GM18511 (cell line): ENCODE measurements at regions not wholly inside any gene's neighbourhood (a gene's known extent, or its start where the extent isn't known, plus 50 kb on each side); places are given as distances from the start of the nearest gene placed in this dataset.

Experiments
- ATAC-seq: cut with Tn5 transposase; IDR thresholded peaks from one replicate; pipeline ENCODE4 v1.9.1; 2021; ENCODE audit warnings: mild to moderate bottlenecking, moderate library complexity; ENCODE audit not compliant: unreplicated experiment

DNA sequence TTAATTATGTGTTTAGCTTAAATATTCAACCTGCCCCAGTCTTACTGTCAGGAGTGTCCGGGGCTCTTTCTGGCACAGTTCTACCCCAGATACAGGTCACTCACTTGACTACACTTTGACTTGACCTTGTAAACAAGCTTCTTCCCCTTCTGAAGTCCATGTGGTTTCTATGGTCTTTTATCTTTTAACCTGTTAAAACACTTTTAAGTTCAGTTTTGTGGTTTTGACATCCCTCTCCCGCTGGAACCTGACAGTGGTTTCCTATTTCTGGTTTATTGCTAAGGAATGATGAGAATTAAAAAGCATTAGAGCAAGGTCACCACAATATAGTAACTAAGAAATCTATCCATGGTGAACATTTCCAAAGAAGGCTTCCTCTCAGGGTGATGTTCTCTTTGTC lies 300.1 kb downstream of the TMEM167A start:
- ATAC-seq, result no peak

DNA sequence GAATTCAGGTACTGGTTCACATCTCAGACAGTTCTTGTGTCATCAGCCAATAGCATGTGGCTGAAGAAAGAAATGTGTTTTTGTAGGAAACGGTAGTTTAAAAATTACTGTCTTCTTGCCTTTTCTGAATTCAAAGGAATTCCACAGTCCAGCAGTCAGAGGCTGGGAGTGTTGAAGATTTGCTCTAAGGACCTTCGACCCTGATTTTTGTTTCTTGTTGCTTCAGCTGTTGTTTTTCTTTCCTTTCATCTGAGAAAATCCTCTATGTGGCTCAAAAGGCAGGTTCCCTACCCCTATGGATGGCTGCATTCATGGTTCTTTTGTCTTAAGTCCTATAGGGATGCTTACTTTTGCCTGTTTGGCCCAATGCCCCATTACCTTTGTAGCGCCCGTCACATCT lies 304.9 kb downstream of the TMEM167A start:
- no peak for ATAC-seq

DNA sequence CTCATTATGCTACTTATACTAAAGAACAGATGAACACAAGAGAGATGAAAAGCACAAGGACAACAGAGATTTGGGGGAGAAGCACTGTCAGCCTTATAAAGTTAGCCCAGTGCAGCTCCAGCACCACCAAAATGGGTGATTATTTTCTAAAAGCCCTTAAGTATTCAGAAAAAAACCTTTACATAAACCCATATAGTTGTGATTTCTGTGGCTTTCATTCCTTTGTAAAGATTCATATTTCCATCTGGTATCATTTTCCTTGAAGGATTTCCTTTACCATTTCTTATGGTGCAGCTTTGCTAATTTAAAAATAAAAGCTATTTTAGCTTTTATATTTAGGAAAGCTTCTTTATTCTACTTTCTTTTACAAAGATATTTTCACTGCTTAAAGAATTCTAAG lies 311.0 kb downstream of the TMEM167A start:
- no peak for ATAC-seq

DNA sequence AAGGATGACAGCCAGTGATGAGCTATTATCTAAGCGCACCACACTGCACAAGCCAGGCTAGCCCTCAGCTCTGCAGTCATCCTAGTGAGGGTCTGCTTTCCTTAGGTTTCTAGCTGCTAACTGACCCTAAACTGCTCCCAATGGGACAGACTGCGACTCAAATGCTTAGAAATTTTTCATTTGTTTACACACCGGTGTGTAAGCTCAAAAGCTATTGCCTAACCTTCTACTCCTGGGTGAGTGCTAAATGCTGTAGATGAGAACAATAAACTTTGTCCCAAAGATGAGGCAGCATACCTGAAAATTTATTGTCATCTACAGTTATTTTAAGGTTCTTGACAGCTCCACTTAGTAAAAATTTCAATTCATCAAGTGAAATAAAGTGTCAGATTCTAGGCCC lies 311.4 kb downstream of the TMEM167A start:
- no peak for ATAC-seq

DNA sequence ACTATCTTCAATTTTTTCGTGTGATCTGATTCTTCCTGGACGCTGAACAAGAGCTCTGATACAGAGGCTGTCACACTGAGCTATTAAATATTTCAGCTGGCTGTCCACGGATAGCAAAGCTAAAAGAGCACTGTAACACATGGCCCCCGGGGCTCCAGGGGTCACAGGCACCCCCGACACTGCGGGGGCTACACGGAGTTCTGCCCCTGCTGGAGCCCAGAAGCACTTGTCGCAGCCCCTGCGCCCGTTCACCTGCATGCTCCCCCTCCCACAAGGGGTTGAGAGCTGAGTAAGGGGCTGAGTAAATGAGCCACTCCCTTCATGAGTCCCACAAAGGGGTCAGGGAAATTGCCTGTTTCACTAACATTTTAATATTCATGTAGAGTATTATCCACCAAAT lies 316.3 kb downstream of the TMEM167A start:
- ATAC-seq, result no peak

DNA sequence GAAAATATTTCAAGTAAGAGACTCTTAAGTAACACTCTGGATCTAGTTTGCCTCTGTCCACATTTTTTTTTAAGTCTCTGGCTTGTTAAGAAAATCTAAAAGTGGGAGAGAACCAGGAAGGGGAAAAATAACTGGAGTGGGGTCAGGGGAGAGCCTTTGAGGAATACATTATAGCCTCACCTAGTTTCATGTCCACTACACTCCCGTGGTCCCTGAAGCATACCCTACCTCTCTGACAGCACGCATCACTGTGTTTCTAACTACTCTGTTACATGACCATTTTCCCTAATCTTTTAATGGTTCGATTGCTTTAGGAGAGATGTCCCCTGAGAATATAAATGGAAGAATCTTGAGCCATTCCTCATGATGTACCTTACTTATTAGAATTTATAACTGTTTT lies 318.3 kb downstream of the TMEM167A start:
- no peak for ATAC-seq

DNA sequence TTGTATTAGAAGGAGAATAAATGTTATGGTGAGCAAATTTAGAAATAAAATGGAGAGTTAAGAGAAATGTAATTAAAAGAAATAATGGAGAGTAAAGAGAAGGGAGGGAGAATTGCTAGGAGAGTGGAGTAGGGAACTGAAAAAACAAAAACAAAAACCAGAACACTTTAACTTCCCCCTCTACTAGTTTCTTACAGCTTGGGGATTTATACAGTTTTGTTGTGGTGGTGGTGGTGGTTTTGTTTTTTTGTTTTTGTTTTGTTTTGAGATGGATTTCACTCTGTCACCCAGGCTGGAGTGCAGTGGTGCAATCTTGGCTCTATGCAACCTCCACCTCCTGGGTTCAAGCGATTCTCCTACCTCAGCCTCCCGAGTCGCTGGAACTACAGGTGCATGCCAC lies 322.4 kb downstream of the TMEM167A start:
- peak; percentile 83 for ATAC-seq

DNA sequence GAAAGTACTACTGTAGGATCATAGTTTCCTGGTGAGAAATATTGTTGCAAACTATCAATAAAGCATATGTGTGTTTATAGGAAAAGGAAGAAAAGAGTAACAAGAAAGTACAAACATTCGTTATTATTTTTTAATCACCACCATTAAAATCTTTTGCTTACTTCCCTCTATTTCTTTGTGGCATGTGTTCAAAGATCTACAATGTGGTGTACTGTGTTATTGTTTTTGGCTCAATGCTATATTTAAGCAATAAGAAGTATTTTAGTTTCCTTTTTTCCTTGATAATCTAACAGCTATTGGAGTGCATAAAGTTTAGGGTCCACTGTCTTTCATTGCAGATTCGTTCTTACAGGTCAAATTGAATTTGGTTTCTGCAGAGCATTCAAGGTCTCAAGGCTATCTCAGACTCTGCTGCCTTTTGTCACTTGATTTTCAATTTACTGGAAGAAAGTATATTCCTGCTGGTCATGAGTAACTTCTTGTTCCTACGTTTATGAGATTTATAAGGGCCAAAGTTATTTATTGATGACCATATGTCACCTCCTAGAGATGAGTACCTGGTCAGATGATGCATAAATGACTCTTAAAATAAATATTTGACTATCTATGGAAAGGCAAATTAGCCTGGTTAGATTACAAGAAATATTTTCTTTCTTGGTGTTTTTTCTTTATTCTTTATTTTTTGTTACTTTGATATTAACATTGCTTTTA lies 323.0 kb downstream of the TMEM167A start:
- ATAC-seq, result no peak

DNA sequence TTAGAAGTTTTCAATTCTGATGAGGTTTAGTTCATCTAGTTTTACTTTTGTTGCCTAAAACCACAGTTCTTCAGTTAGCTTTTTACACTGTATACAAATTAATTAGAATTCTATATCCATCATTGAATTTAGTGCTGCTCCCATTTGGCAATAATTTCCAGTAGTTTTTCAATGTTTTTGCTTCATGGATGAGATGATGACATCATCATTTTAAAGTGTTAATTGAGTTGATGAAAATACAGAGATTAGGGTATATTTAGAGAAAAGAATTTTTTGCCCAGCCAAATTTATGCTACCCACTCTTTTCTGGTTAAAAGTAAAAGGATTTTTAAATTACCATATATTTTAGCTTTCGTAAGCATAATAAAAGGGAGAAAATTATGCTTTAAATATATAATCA lies 323.8 kb downstream of the TMEM167A start:
- ATAC-seq, result no peak

DNA sequence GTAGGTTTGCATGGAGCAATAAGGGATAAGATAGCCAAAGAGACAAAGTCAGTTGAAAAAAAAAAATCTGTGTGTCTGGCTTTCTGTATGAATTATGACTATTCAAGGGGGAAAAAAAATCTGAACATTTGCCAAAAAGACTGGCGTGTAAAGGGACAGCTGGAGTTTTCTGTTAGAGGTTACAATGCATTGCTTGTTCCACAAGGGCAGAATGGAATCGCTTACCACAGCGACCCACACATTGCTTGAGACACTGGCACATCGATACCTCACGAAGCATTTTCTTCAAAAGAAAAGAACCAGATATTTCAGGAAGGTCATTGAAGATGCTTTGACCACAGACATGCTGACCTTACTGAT lies 327.8 kb downstream of the TMEM167A start:
- ATAC-seq, result peak; percentile 53

DNA sequence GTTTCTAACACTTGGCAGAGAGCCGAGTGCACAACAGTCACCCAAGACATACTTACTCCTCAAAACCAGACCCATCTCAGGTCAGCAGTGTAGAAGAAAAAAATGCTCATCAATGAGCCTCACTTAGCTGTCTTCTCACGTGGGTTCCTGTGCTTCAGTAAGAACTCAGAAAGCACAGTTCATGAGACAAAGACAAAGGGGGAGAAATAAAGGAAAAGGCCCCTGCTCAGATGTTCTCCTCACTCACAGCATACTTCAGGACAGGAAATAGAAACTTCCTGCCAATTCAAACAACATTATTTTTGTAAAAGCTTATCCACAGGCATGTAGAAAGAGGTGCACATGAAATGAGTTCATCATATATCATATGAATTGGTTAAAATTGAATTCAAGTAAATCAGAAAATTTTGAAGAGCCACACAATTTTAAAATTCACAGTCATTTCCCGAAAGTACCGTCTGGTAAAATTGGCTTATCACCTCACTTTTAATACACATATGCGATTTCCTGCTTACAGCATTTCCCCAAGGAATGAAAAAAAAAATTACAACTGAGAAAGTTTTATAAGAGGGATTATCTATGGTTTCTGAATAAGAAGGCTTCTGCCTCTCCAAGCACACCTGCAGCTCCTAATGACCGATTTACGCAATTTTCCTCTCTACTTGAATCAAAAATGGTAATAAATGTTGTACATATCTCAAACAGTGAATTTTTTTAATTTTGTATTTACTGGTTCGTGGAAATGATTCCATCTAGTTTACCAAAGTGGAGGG lies 328.3 kb downstream of the TMEM167A start:
- no peak for ATAC-seq

DNA sequence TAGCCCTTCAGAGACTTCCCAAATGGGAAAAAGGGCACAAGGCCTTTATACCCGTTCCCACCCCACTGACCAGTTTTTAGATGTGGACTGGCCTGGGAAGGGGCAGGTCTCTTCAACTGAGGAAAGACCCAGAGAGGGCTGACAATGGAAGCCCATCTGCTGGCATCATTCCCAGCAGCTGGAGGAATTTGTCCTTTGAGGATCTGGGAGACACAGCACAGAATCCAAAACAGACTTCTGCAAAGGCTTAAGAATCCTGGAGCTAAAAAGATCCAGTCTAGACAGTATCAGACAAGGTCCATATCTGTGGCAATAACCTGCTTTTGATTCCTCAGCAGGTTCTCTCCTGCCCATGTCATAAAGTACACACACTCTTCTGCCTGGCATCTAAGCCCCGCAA lies 329.2 kb downstream of the TMEM167A start:
- no peak for ATAC-seq

DNA sequence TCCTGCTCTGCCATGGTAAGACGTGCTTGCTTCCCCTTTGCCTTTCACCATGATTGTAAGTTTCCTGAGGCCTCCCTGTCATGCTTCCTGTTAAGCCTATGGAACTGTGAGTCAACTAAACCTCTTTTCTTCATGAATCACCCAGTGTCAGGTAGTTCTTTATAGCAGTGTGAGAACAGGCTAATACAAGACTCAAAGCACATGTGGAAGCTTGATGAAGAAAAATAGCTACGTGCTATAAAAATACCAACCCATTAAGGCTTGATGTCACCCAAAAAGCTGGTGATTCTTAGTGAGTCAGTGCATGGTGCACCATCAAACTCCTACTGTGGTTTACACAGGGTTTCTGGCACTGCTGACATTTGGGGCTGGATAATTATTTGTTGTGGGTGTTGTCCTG lies 332.2 kb downstream of the TMEM167A start:
- ATAC-seq, result no peak

DNA sequence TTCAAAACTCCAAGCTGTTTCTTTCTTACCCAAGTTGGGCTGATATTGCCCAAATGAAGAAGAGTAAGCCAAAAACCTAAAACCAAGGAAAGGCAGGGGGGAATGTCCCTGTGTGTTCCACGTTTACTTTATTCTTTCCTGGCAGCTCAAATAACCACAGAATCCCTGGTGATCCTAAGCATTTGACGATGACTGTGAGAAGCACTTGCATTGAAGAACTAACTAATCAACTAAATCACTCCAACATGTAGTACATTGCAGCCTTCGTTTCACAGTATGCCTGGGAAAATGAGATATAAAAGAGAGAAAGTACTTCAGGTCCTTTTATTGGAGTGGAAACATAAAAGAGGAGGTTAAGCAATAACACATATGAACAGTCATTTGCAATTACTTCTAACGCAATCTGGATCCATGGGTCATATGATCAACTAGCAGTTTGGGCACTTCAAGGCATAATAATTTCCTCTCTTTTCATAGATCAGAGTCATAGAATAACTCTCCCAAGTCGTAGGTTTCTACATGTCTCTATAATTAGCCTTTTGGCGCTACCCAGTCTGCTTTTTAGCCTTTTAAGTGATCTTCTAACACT lies 338.4 kb downstream of the TMEM167A start:
- ATAC-seq, result no peak

DNA sequence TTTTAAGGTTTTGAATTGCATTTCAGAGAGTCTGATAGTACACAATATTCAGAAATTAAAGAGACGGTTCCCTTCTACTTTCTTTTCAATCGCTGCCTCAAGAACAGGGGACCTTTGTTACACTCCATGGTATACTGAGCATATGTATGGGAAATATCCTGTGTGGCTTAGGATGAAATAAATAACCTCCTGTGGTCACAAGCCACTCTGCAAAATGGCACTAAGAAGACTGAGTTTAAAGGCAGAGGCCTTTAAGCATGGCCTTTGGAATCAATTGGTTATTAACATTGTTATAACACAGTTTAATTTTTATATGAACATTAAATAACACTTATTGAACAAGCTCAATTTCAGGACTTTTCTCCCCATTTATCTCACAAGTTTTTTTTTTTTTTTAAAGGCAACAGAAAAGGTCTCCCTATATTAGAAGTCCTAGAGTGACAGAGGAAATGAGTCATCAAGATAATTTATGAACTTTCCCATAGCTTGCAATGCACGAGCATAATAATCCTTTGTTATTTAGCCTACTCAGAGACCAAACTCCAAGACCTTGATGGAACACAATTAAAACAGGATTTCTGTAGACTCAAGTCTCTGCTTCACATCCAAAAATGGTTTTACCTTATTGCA lies 341.9 kb downstream of the TMEM167A start:
- no peak for ATAC-seq

DNA sequence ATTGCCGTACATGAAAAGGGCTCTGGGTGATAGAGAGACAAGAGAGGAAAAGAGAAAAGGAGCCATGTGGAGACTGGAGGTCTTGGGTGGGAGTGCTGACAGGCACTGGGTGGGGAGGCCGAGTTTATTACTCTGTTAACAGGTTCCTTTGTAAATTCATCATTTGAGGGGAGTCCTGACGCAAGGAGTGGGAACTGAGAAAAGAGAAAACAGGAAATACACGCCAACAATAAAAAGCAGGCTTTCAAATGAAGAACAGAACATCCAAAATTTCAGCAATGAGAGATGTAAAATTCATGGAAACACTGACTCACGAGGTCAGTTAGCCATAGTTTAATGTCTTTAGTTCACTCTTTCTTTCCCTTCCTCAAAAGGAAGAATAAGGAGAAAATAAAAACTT lies 342.8 kb downstream of the TMEM167A start:
- ATAC-seq, result no peak

DNA sequence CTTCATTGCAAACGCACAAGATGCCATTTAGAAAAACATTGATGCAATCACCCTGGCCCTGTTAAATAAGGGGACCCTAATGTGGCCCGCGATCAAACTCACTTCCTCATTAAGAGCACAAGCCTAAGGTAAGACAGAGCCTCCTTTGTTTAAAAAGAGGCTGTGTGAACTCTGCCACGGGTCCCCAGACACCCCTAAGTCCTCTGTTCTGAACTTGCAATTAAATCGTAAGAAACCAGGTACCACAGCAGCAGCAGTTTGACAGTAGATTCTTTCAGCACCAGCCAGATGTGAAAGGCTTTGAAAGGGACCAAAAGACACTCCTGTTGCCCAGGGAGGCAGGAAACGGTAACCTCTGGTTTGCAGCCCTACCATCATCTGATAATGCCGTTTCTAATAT lies 346.3 kb downstream of the TMEM167A start:
- no peak for ATAC-seq

DNA sequence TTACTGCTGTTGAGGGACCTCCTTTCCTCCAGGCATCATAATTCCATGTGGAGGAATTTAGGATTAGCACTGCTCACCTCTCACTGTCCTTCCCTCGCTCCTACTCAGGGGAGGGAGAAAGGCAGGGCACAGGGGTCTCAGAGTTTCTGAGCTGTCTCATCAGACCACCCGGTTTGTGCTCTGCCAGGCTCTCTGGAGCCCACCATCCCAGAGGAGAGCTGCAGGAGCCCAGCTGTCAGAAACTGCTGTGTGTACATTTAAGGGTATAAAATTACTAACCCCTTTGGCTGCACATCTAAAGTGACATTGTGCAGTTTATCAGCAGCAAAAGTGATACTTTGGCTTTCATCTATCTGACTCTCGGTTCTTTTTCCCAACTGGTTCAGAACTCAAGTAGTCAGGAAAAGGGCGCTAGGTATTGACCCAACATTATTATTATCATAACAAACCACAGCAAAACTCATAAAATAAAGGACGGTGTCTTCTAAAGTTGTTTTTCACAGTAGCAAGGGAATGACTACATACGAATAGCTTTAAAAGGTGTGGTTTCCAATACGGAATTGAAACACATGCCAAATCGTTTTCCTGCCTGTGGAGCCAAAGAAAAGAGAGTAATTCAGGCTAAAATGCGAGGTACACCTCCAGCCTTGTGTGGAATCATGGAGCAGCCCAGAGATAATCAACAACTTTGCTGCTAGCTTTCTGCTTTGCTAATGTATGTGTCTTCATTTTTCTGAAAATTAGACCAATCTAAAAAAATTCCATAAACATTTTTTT lies 348.1 kb downstream of the TMEM167A start:
- ATAC-seq, result no peak

DNA sequence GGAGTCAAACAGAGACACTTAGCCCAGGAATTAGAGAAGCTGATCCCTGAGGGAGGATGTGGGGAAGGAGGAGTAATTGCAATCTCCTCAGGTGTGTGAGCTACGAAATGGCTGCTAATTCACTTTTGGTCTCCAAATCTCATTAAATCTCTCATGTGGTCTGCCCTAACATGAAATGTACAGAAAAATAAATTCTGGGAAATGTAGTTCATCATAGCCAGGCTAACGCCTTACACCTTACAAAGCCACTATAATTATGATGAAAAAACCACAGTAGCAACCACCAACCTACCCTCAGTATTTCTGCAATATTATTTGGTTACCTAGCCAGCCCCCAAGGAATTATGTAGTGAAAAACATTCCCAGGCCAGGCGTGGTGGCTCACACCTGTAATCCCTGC lies 354.0 kb downstream of the TMEM167A start:
- ATAC-seq, result no peak

DNA sequence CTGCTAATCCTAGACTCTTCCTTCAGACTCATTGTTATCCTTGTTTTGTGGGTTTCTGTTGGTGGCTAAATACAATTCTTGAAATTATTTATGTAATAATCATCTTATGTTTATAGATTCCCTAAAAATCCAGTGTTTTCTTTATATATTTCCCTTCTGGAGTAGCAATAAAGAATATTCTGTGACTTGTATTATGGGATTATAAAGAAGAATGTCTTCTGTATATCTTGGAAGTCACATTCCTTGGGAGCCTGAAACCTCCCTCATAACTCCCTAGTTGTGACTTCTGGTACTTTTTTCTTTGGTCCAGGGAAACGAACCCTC lies 356.1 kb downstream of the TMEM167A start:
- ATAC-seq, result no peak
